CD4-positive, alpha-beta memory T cell (primary cell): ENCODE measurements at regions not wholly inside any gene's neighbourhood (a gene's known extent, or its start where the extent isn't known, plus 50 kb on each side); places are given as distances from the start of the nearest gene placed in this dataset.

Experiments
- CTCF ChIA-PET: fragments of 350-600 bp; sonication (Branson Sonifier 250); formaldehyde crosslinking; loops from one replicate; lab custom pipeline; 2021; ENCODE audit warnings: inconsistent platforms; ENCODE audit not compliant: partially characterized antibody; lab: Charles Lee
- POLR2A ChIA-PET: fragments of 350-600 bp; sonication (Branson Sonifier 250); formaldehyde crosslinking; loops from one replicate; lab custom pipeline; 2021; ENCODE audit not compliant: partially characterized antibody; lab: Charles Lee
- DNase-seq, 5 donors: peaks; one replicate each; pipeline versions ENCODE4 v3.0.0 to v3.0.0-alpha.2; 2020 to 2022; ENCODE audit warnings: mixed read lengths in 1 of 5
- H3K27ac ChIP-seq: one replicate; pipeline ENCODE4 v1.7.0; 2013; ENCODE audit warnings: low read depth, low read length
- H3K27me3 ChIP-seq: 2 replicates; pipeline ENCODE4 v1.7.0; 2013; ENCODE audit warnings: mild to moderate bottlenecking, low read length, moderate library complexity; ENCODE audit not compliant: insufficient read depth
- H3K36me3 ChIP-seq: 2 replicates; pipeline ENCODE4 v1.7.0; 2013; ENCODE audit warnings: mild to moderate bottlenecking, low read length, moderate library complexity; ENCODE audit not compliant: insufficient read depth
- H3K4me1 ChIP-seq: 2 replicates; pipeline ENCODE4 v1.7.0; 2013; ENCODE audit warnings: mild to moderate bottlenecking, low read length, moderate library complexity; ENCODE audit not compliant: insufficient read depth
- H3K4me3 ChIP-seq, 2 donors: one replicate each; pipeline ENCODE4 v1.7.0; 2013; ENCODE audit warnings: low read length in 2 of 2, mild to moderate bottlenecking in 1 of 2
- H3K9me3 ChIP-seq, 2 donors: one replicate each; pipeline ENCODE4 v1.7.0; 2013; ENCODE audit warnings: low read length in 2 of 2, control low read depth in 1 of 2; ENCODE audit not compliant: control insufficient read depth in 1 of 2
- H3K27ac Mint-ChIP-seq, 7 donors: one replicate each; pipeline ENCODE4 v1.8.0; 2020 to 2021; ENCODE audit warnings: mixed read lengths in 7 of 7, mild to moderate bottlenecking in 6 of 7, inconsistent platforms in 3 of 7, moderate library complexity in 3 of 7
- H3K27me3 Mint-ChIP-seq, 2 donors: one replicate each; pipeline ENCODE4 v1.8.0; 2020 to 2021; ENCODE audit warnings: mixed read lengths in 2 of 2
- H3K36me3 Mint-ChIP-seq, 2 donors: one replicate each; pipeline ENCODE4 v1.8.0; 2020 to 2021; ENCODE audit warnings: mixed read lengths in 2 of 2, inconsistent platforms in 1 of 2, mild to moderate bottlenecking in 1 of 2
- H3K4me1 Mint-ChIP-seq, 4 donors: one replicate each; pipeline ENCODE4 v1.8.0; 2020 to 2021; ENCODE audit warnings: mixed read lengths in 4 of 4, mild to moderate bottlenecking in 1 of 4
- H3K4me3 Mint-ChIP-seq, 8 donors: one replicate each; pipeline ENCODE4 v1.8.0; 2020 to 2021; ENCODE audit warnings: mixed read lengths in 8 of 8, mild to moderate bottlenecking in 7 of 8, moderate library complexity in 6 of 8, inconsistent platforms in 3 of 8
- H3K9me3 Mint-ChIP-seq, 8 donors: one replicate each; pipeline ENCODE4 v1.8.0; 2020 to 2021; ENCODE audit warnings: mixed read lengths in 8 of 8, mild to moderate bottlenecking in 5 of 8, inconsistent platforms in 3 of 8, moderate library complexity in 1 of 8
- intact Hi-C: fragments of 100-400 bp; cut with micrococcal nuclease; formaldehyde crosslinking; loops from one replicate; pipeline ENCODE4 v1.15.1; 2023

GRCh38 chr1:30384286-30385245 is 338.8 kb downstream of the MATN1 start:
- no peak overlapping the region for H3K4me3 ChIP-seq
- H3K4me1 Mint-ChIP-seq: peaks cover 3 to 11% (median 5%) of the 10 kb centered on the region in 4 donors
- H3K4me1 ChIP-seq: no peaks in the 10 kb centered on the region
- H3K27ac Mint-ChIP-seq: no peak overlapping the region
- no peaks in the 10 kb centered on the region for H3K9me3 ChIP-seq
- intact Hi-C loops: loop anchor here (5.0 kb wide), 1 partner anchor 592 kb away; no protein-coding TSS in a partner anchor
- H3K4me3 Mint-ChIP-seq: no peak overlapping the region
- no peak overlapping the region for H3K27ac ChIP-seq
- H3K9me3 Mint-ChIP-seq: no peaks in the 10 kb centered on the region
- no peaks in the 10 kb centered on the region for H3K27me3 ChIP-seq
- H3K36me3 Mint-ChIP-seq: no peaks in the 10 kb centered on the region
- POLR2A ChIA-PET: no interaction called here
- CTCF ChIA-PET: no interaction called here
- no peak for DNase-seq
- no peaks in the 10 kb centered on the region for H3K36me3 ChIP-seq
- peaks cover 5 to 29% of the 10 kb centered on the region in 2 donors for H3K27me3 Mint-ChIP-seq

DNA sequence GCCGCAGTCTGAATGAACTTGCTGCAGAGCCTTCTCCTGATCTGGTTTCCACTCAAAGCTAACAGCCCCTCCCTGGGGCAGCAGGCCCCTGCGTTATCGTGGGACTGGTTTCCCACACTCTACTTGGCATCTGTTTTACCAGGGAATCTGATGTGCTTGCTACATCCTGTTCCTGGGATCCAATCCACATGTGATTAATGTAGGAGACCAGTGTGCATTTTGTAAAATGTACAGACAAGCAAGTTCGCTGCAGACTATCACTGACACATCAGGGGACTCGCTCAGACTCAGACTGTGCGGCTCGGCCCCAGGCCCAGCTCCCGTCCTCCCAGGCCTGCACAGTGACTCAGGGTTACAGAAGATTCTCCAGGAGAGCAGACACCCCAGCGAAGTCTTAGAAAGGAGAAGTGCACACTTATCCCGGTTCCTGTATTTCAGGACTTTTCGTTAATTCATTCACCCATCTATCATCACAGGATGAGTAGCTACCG is 340.1 kb downstream of the MATN1 start:
- no peaks in the 10 kb centered on the region for H3K36me3 Mint-ChIP-seq
- peaks cover 4 to 26% of the 10 kb centered on the region in 2 donors for H3K27me3 Mint-ChIP-seq
- no peaks in the 10 kb centered on the region for H3K9me3 Mint-ChIP-seq
- H3K36me3 ChIP-seq: no peaks in the 10 kb centered on the region
- H3K27me3 ChIP-seq: no peaks in the 10 kb centered on the region
- H3K4me1 ChIP-seq: no peaks in the 10 kb centered on the region
- peaks cover 3 to 12% (median 5%) of the 10 kb centered on the region in 4 donors for H3K4me1 Mint-ChIP-seq
- no peak overlapping the region for H3K4me3 ChIP-seq
- H3K9me3 ChIP-seq: no peaks in the 10 kb centered on the region
- ChIA-PET CTCF (no interaction called here), POLR2A (no interaction called here)
- no peak for DNase-seq
- no peak overlapping the region for H3K4me3 Mint-ChIP-seq
- intact Hi-C loops: loop anchor here (5.0 kb wide), 1 partner anchor 591 kb away; no protein-coding TSS in a partner anchor
- no peak overlapping the region for H3K27ac ChIP-seq
- no peak overlapping the region for H3K27ac Mint-ChIP-seq

GRCh38 chr1:30382496-30382895 is 340.9 kb downstream of the MATN1 start:
- Histone ChIP-seq H3K36me3 (no peaks in the 10 kb centered on the region), H3K9me3 (no peaks in the 10 kb centered on the region), H3K4me3 (no peak overlapping the region), H3K27ac (no peak overlapping the region), H3K27me3 (no peaks in the 10 kb centered on the region), H3K4me1 (no peaks in the 10 kb centered on the region)
- DNase-seq: no peak
- Mint-ChIP-seq H3K4me1 (peaks cover 3 to 12% (median 5%) of the 10 kb centered on the region in 4 donors), H3K27ac (no peak overlapping the region), H3K4me3 (no peak overlapping the region), H3K36me3 (no peaks in the 10 kb centered on the region), H3K27me3 (peaks cover 4 to 20% of the 10 kb centered on the region in 2 donors), H3K9me3 (no peaks in the 10 kb centered on the region)
- CTCF ChIA-PET: no interaction called here
- POLR2A ChIA-PET: no interaction called here
- intact Hi-C loops: loop anchor here (5.0 kb wide), 1 partner anchor 590 kb away; no protein-coding TSS in a partner anchor

DNA sequence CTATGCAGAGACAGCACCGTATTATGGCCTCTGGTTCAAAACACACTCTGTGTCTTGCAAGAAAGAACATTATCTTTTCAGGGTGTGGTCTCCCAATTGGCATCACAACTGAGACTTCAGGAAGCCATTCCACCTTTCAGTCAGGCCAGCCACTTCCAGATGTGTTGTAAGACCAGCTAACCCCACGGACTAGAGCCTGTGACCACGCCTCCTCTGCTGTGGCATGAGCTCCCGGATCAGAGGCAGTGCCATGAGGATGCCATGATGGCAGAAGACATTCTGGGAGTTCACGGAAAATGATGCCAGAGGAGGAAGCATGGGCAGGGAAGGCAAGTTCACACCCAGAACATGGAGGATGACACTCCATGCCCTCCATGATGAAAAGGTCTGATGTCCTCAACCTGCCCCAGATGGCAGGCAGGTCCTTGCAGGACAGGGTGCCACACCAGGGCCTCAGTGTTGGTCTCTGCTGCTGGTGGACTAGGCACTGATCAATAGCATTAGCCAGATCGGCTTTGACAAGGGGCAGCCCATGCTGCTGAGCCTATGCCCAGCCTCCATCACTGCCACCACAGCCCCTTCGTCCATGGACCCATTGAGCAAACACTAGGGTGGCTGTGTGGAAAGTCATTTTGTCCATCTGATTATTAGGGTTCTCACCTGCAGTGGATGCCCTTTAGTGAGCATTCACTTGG is 341.6 kb downstream of the MATN1 start:
- Mint-ChIP-seq H3K4me3 (no peak overlapping the region), H3K9me3 (no peaks in the 10 kb centered on the region), H3K36me3 (no peaks in the 10 kb centered on the region), H3K27ac (no peak overlapping the region), H3K27me3 (peaks cover 4 to 17% of the 10 kb centered on the region in 2 donors), H3K4me1 (peaks cover 3 to 12% (median 5%) of the 10 kb centered on the region in 4 donors)
- ChIA-PET POLR2A (no interaction called here), CTCF (interaction anchor here (0.9 to 2.2 kb wide), 4 partner anchors 8 to 17 kb away, joined by 3 to 14 read pairs (median 8); no protein-coding TSS in a partner anchor)
- no peaks in the 10 kb centered on the region for H3K9me3 ChIP-seq
- intact Hi-C loops: loop anchor here (5.0 kb wide), 1 partner anchor 590 kb away; no protein-coding TSS in a partner anchor
- no peaks in the 10 kb centered on the region for H3K4me1 ChIP-seq
- no peak overlapping the region for H3K4me3 ChIP-seq
- H3K27ac ChIP-seq: no peak overlapping the region
- H3K27me3 ChIP-seq: no peaks in the 10 kb centered on the region
- no peaks in the 10 kb centered on the region for H3K36me3 ChIP-seq
- no peak for DNase-seq

DNA sequence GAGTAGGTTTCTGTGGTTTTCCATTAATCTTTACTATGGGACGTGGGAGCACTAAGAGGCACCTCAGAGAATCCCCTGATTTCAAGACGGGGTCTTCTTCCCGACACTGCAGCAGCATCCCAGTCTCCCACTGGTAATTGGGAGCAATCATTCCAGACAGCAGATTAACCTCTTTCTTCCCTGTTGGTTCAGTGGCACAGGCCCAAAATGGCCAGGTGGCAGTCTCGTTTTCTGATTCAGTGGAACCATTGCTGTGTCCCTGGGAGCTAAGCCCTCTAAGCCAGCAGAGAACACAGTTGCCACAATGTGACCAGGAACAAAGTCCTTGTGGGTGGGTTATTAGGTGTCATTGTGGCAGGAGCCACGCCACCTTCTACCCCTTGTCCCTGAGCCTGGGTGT is 342.1 kb downstream of the MATN1 start:
- Histone ChIP-seq H3K36me3 (no peaks in the 10 kb centered on the region), H3K27me3 (no peaks in the 10 kb centered on the region), H3K4me1 (no peaks in the 10 kb centered on the region), H3K4me3 (no peak overlapping the region), H3K27ac (no peak overlapping the region), H3K9me3 (no peaks in the 10 kb centered on the region)
- Mint-ChIP-seq H3K9me3 (no peaks in the 10 kb centered on the region), H3K27ac (no peak overlapping the region), H3K4me1 (peaks cover 3 to 12% (median 5%) of the 10 kb centered on the region in 4 donors), H3K27me3 (peaks cover 3 to 20% of the 10 kb centered on the region in 2 donors), H3K4me3 (no peak overlapping the region), H3K36me3 (no peaks in the 10 kb centered on the region)
- DNase-seq: no peak
- POLR2A ChIA-PET: no interaction called here
- CTCF ChIA-PET: interaction anchor here (0.9 to 2.2 kb wide), 13 partner anchors 8 to 1151 kb away, joined by 3 to 33 read pairs (median 4); partner anchors contain the start of genes MECR and PTPRU
- intact Hi-C loops: loop anchor here (5.0 kb wide), 1 partner anchor 589 kb away; no protein-coding TSS in a partner anchor

- CTCF ChIA-PET: interaction anchor here (0.6 to 2.2 kb wide), 21 partner anchors 9 to 1178 kb away, joined by 3 to 33 read pairs (median 4); partner anchors contain the start of genes MECR and PTPRU
Measured at GRCh38 chr1:30380625-30380984, 342.8 kb downstream of the MATN1 start.

More at GRCh38 chr1:30380625-30380984, 342.8 kb downstream of the MATN1 start:
- Mint-ChIP-seq H3K36me3 (no peaks in the 10 kb centered on the region), H3K4me3 (peak overlapping the region in 1 of 8 donors; percentile 23), H3K9me3 (no peaks in the 10 kb centered on the region), H3K27ac (no peak overlapping the region), H3K4me1 (peaks cover 3 to 12% (median 5%) of the 10 kb centered on the region in 4 donors), H3K27me3 (peaks cover 3 to 22% of the 10 kb centered on the region in 2 donors)
- no peak overlapping the region for H3K27ac ChIP-seq
- no peak for DNase-seq
- H3K36me3 ChIP-seq: no peaks in the 10 kb centered on the region
- intact Hi-C loops: loop anchor here (5.0 kb wide), 1 partner anchor 588 kb away; no protein-coding TSS in a partner anchor
- POLR2A ChIA-PET: no interaction called here
- H3K27me3 ChIP-seq: no peaks in the 10 kb centered on the region
- no peaks in the 10 kb centered on the region for H3K4me1 ChIP-seq
- no peaks in the 10 kb centered on the region for H3K9me3 ChIP-seq
- no peak overlapping the region for H3K4me3 ChIP-seq
